A549 (cell line): ENCODE measurements at regions not wholly inside any gene's neighbourhood (a gene's known extent, or its start where the extent isn't known, plus 50 kb on each side); places are given as distances from the start of the nearest gene placed in this dataset.

Source experiments
- CHD2 ChIP-seq: fragments of 150-350 bp; IDR thresholded peaks from 2 replicates; pipeline ENCODE4 v1.6.1; 2014; ENCODE audit warnings: low read length; ENCODE audit not compliant: partially characterized antibody
- CHD4 ChIP-seq: fragments of 200-600 bp; sonication (generic); IDR thresholded peaks from 2 replicates; pipeline ENCODE4 v1.6.1; 2016; ENCODE audit warnings: antibody characterized with exemption, mild to moderate bottlenecking, borderline replicate concordance
- ELK1 ChIP-seq: fragments of 150-350 bp; IDR thresholded peaks from 2 replicates; pipeline ENCODE4 v1.6.1; 2014; ENCODE audit warnings: low read depth, mild to moderate bottlenecking, low read length
- HDAC2 ChIP-seq: fragments of 200-600 bp; sonication (generic); IDR thresholded peaks from 2 replicates; pipeline ENCODE4 v1.6.1; 2016
- MYC ChIP-seq: IDR thresholded peaks from 2 replicates; pipeline ENCODE4 v1.6.1; 2012; ENCODE audit warnings: mild to moderate bottlenecking, inconsistent platforms, low read length, improper control_type of control experiment, borderline replicate concordance
- RAD21 ChIP-seq, 2 experiments: fragments of >200 bp in 1 of 2; sonication (Bioruptor Twin) in 1 of 2; formaldehyde crosslinking in 1 of 2; IDR thresholded peaks in 1 of 2; conservative IDR thresholded peaks in 1 of 2; 2 replicates in 1 of 2; 3 replicates in 1 of 2; pipeline ENCODE4 v1.6.1; 2012 to 2018; ENCODE audit warnings: inconsistent platforms in 1 of 2
- RCOR1 ChIP-seq: fragments of 150-350 bp; IDR thresholded peaks from 2 replicates; pipeline ENCODE4 v1.6.1; 2014; ENCODE audit warnings: antibody characterized with exemption, low read length, low read depth
- ZNF302 ChIP-seq: fragments of 250-450 bp; sonication (Bioruptor Pico); IDR thresholded peaks from 2 replicates; pipeline ENCODE4 v1.9.0; 2021; ENCODE audit warnings: inconsistent platforms, mild to moderate bottlenecking, moderate library complexity
- TF ChIP-seq, protein P1 (sequence below): fragments of >200 bp; sonication (Bioruptor Twin); formaldehyde crosslinking; IDR thresholded peaks from 3 replicates; pipeline ENCODE4 v1.5.1; 2016
- TF ChIP-seq, protein P2 (sequence below): IDR thresholded peaks from 2 replicates; pipeline ENCODE4 v1.6.1; 2012
- TF ChIP-seq, protein P3 (sequence below): fragments of 200-600 bp; sonication (generic); IDR thresholded peaks from 2 replicates; pipeline ENCODE4 v1.6.1; 2016; ENCODE audit warnings: antibody characterized with exemption, mild to moderate bottlenecking, moderate library complexity

GRCh38 chr10:3961082-3961481, 176.1 kb upstream of the KLF6 start:
- TF ChIP-seq, protein P1, sequence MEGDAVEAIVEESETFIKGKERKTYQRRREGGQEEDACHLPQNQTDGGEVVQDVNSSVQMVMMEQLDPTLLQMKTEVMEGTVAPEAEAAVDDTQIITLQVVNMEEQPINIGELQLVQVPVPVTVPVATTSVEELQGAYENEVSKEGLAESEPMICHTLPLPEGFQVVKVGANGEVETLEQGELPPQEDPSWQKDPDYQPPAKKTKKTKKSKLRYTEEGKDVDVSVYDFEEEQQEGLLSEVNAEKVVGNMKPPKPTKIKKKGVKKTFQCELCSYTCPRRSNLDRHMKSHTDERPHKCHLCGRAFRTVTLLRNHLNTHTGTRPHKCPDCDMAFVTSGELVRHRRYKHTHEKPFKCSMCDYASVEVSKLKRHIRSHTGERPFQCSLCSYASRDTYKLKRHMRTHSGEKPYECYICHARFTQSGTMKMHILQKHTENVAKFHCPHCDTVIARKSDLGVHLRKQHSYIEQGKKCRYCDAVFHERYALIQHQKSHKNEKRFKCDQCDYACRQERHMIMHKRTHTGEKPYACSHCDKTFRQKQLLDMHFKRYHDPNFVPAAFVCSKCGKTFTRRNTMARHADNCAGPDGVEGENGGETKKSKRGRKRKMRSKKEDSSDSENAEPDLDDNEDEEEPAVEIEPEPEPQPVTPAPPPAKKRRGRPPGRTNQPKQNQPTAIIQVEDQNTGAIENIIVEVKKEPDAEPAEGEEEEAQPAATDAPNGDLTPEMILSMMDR: no peak
- TF ChIP-seq ZNF302 (no peak), CHD2 (no peak), CHD4 (no peak), MYC (no peak), RAD21 (conservative IDR thresholded peaks at IDR 0.05 in 1 of 2, IDR thresholded peaks at IDR 0.05 in 1 of 2) (no peak), HDAC2 (no peak), RCOR1 (no peak), ELK1 (no peak)
- TF ChIP-seq, protein P2, sequence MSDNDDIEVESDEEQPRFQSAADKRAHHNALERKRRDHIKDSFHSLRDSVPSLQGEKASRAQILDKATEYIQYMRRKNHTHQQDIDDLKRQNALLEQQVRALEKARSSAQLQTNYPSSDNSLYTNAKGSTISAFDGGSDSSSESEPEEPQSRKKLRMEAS: no peak
- TF ChIP-seq, protein P3, sequence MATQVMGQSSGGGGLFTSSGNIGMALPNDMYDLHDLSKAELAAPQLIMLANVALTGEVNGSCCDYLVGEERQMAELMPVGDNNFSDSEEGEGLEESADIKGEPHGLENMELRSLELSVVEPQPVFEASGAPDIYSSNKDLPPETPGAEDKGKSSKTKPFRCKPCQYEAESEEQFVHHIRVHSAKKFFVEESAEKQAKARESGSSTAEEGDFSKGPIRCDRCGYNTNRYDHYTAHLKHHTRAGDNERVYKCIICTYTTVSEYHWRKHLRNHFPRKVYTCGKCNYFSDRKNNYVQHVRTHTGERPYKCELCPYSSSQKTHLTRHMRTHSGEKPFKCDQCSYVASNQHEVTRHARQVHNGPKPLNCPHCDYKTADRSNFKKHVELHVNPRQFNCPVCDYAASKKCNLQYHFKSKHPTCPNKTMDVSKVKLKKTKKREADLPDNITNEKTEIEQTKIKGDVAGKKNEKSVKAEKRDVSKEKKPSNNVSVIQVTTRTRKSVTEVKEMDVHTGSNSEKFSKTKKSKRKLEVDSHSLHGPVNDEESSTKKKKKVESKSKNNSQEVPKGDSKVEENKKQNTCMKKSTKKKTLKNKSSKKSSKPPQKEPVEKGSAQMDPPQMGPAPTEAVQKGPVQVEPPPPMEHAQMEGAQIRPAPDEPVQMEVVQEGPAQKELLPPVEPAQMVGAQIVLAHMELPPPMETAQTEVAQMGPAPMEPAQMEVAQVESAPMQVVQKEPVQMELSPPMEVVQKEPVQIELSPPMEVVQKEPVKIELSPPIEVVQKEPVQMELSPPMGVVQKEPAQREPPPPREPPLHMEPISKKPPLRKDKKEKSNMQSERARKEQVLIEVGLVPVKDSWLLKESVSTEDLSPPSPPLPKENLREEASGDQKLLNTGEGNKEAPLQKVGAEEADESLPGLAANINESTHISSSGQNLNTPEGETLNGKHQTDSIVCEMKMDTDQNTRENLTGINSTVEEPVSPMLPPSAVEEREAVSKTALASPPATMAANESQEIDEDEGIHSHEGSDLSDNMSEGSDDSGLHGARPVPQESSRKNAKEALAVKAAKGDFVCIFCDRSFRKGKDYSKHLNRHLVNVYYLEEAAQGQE: no peak
